Endometrium (tissue), 2 donors: ENCODE measurements at regions not wholly inside any gene's neighbourhood (a gene's known extent, or its start where the extent isn't known, plus 50 kb on each side); places are given as distances from the start of the nearest gene placed in this dataset.
"Not testable (repeated sequence)": the region's sequence is repeated elsewhere in the genome, so short reads cannot be mapped to it uniquely, and the experiment has no call there.

Source experiments
- FAIRE-seq: peaks from 2 replicates; lab custom pipeline; 2012; peaks lifted over from hg19 to GRCh38; lab: Jason Lieb, UNC
- donor health status: control.
- donor health status: control.

- FAIRE-seq, result no peak
Observed at GRCh38 chr2:238521002-238521401, 94.3 kb downstream of the ASB1 start.

DNA sequence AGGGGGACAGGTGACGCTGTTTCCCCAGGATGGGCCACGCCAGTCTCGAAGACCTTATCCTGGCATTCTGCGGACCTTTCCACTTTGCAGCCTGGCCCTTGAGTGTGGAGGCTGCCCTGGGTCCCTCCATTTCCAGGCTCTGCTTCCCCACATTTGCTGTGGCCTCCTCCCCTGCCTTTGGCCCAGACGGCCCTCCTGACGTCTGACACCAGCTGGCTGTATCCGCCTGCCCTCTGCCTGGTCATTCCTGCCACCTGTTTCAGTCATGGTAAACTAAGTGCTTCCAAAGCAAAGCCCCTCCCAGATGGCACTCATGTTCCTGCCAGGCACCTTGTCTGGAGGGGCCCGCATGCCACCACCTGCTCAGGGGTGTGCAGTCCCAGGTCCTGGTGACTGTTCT is 95.1 kb downstream of the ASB1 start:
- no peak for FAIRE-seq

DNA sequence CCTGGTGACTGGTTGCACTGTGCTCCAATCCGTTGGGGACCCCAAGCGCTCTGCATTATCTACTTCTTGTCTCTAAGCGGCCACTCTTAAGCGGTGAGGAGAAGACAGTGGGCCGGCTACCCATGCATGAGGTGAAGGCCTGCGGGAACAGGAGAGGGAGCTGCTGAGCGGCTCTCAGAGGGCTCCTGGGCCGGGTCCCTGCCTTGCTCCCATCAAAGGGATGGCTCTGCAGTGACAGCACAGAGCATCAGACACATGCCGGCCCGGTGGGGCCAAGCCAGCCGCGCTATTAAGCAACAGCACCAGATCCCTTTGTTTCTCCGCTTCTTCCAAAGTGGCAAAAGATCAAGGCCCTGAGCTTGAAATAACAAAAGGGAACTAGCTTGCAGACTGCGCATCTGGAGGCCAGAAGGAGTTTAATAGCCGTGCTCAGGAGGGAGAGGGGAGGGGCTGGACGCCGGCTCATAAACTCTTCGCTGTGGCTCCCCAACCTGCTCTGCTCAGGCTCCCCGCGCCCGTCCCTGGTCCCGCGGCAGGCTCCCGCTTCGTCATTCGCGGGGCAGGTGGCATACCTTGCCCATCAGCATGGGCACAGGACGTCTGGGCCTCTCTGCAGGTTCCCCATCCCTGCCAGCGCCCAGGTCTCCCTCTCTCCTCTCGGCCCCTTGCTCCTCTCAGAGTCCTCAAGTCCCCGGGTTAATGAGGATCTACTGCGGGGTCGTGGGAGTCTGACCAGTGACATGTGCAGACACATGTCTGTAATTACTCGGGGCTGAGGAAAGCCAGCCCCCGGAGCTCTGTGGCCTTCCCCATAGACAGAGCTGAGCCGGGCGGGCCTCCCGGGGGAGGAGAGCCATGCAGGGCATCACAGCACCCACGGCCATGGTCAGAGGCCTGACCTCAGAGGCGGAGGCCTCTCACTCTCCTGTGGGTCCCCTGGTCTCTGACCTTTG is 96.7 kb downstream of the ASB1 start:
- FAIRE-seq, result peak; percentile 91

GRCh38 chr2:238524426-238524983 is 97.8 kb downstream of the ASB1 start:
- FAIRE-seq, result no peak

DNA sequence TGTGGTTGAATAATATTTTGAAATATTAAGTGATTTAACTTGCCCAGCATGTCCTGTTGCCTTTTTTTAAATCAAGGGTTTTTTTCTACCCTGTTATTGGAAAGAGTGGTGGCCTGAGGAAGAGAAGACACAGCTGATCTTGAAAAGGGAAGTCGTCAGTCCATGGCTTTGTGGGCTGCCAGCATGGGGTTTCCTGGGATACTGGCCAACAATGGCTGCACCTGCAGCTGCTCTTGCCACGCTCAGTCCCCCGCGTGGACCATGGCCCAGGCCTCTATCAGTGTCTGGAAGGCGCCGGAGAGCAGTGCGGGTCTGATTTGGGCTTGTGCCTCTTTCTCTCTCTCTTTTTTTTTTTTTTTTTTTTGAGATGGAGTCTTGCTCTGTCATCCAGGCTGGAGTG is 99.3 kb downstream of the ASB1 start:
- FAIRE-seq, result no peak

- FAIRE-seq, result no peak
Observed at GRCh38 chr2:238527565-238527964, 100.8 kb downstream of the ASB1 start.

GRCh38 chr2:238528953-238529781 is 102.4 kb downstream of the ASB1 start:
- FAIRE-seq, result no peak

DNA sequence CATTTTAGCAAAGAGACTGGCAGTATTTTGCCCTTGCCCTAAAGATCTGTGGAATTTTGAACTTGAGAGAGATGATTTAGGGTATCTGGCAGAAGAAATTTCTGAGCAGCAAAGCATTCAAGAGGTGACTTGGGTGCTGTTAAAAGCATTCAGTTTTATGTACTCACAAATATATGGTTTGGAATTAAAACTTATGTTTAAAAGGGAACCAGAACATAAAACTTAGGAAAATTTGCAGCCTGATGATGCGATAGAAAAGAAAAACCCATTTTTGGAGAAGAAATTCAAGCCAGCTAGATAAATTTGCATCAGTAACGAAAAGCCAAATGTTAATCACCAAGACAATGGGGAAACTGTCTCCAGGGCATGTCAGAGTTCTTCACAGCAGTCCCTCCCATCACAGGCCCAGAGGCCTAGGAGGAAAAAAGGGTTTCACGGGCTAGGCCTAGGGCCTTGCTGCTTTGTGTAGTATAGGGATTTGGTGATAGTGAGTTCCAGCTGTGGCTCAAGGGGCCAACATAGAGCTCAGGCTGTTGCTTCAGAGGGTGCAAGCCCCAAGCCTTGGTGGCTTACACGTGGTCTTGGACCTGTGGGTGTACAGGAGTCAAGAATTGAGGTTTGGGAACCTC is 104.4 kb downstream of the ASB1 start:
- FAIRE-seq, result not testable (repeated sequence)

GRCh38 chr2:238543732-238544131 is 117.0 kb downstream of the ASB1 start:
- not testable (repeated sequence) for FAIRE-seq

DNA sequence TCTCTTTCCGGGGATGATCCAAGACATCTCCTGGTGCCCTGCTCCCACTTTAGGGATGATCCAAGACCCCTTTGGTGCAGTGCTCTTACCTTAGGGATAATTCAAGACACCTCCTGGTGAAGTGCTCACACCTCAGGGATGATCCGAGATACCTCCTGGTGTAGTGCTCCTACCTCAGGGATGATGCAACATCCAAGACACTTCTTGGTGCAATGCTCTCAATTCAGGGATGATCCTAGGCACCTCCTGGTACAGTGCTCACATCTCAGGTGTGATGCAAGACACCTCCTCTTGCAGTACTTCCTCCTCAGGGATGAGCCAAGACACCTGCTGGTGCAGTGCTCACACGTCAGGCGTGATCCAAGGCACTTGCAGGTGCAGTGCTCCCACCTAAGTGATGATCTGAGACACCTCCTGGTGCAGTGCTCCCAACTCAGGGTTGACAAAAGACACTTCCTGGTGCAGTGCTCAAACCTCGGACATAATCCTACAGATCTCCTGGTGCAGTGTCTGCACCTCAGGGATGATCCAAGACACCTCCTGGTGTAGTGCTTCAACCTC is 122.3 kb downstream of the ASB1 start:
- no peak for FAIRE-seq

DNA sequence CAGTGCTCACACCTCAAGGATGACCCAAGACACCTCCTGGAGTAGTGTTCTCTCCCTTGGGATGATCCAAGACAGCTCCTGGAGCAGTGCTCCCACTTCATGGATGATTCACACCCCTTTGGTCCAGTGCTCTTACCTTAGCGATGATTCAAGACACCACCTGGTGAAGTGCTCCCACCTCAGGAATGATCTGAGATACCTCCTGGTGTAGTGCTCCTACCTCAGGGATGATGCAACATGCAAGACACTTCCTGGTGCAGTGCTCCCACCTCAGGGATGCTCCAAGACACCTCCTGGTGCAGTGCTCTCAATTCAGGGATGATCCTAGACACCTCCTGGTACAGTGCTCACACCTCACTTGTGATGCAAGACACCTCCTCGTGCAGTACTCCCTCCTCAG is 123.1 kb downstream of the ASB1 start:
- no peak for FAIRE-seq

GRCh38 chr2:238551091-238551490 is 124.4 kb downstream of the ASB1 start:
- FAIRE-seq, result no peak

GRCh38 chr2:238552226-238552625 is 125.5 kb downstream of the ASB1 start:
- no peak for FAIRE-seq

DNA sequence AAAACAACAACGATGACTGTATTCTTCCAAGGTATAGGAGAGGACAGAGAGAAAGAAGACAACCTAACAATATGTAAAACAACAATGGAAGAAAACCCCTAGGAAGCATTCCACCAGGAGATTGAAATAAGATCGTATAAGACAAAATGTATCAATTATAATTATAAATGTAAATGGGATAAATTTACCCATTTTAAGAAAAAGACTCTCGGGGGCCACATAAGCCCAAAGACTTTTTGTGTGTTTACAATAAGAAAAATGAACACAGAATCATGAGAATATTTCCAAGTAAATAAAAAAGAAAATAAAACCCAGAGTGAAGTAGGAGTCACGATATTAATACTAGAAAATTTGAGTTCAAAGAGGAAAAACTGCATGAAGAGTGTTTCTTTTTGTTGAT is 126.4 kb downstream of the ASB1 start:
- FAIRE-seq, result no peak

- FAIRE-seq, result no peak
Observed at GRCh38 chr2:238554468-238555315, 128.0 kb downstream of the ASB1 start.

DNA sequence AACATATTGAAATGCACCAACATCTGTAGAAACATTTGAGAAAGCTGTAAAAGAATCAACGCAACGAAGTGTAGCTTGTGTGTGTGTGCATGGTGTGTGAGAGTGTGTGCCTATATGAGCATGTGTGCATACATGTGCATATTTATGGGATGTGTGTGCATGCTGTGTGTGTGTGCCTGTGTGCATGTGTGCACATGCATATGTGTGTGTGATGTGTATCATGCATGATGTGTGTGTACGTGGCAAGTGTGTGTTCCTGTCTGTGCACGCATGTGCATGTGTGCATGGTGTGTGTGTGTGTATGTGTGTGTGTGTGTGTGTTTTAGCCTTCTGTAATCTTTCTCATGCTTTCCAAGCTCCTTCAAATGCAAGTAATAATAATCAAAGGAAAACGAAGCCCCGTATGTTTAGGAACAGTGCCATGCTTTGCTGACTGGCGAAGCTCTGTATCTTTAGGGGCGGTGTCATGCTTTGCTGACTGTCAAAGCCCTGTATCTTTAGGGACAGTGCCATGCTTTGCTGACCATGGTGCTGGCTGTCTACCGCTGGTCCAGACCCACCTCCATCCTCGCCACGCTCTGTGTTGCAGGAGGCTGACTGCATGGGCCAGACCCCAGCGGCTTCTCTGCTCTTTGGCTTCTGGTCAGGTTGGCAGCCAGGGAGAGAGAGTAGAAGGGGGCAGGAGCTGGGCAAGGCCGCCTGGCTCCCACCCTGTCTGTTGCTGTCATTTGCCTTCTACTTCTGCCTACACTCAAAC is 129.2 kb downstream of the ASB1 start:
- no peak for FAIRE-seq

DNA sequence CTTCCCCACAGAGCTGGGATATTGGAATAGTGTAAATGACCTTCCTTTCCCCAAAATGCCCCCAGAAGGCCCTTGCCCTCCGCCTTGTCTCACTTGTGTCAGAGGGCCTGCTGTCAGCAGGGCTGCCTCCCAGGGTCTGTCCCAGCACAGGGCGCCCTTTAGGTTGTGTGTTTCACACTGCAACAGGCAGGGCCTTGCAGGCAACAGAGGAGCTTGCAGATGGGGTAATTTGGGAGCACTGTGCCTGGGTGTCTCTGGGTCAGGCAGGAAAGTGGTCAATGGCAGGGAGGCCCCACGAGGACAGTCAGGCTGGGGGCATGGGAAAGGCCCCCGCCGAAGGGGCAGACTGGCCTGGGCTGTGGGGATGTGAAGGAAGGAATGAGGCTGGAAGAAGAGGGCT is 130.7 kb downstream of the ASB1 start:
- no peak for FAIRE-seq

DNA sequence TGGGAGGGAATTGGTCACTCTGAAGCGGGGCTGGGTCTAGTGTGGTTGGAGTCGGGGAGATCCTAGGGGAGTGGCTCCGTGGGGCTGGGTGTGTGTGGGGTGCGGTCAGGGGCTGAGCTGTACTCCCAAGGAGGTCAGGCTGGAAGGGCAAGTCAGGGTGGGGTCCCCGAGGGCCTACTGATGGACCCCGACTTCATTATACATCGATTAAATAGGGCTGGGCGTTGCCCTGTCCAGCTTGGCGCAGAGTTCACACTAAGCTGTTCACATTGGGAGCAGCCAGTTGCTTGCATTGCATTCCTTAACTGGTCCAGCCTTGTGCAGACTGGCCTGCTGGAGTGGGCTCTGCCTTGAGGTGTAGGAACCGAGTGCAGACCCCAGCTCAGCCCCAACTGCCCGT is 131.2 kb downstream of the ASB1 start:
- FAIRE-seq, result no peak

GRCh38 chr2:238558456-238559099 is 131.9 kb downstream of the ASB1 start:
- FAIRE-seq, result no peak

GRCh38 chr2:238560234-238560633 is 133.5 kb downstream of the ASB1 start:
- no peak for FAIRE-seq
